GM12878 (cell line): ENCODE measurements at regions not wholly inside any gene's neighbourhood (a gene's known extent, or its start where the extent isn't known, plus 50 kb on each side); places are given as distances from the start of the nearest gene placed in this dataset.
A peak's percentile ranks its signal among the peaks of the same experiment; 100 is the strongest.

ENCODE experiments used
- ATAC-seq: fragments of 200-7000 bp; cut with Tn5 transposase; 3 replicates; pipeline ENCODE4 v1.9.1; 2020; ENCODE audit warnings: mild to moderate bottlenecking, moderate library complexity
- BruUV-seq: library from RNA; stranded (reverse); fragments of 400-500 nt; replicated peaks from 2 replicates; lab custom pipeline; 2021; lab: Mats Ljungman, UMichigan
- CTCF ChIA-PET: fragments of 300-600 bp; sonication (Branson Sonifier 250); formaldehyde crosslinking; extraction: SDS; loops from one replicate; lab custom pipeline; 2021; ENCODE audit warnings: inconsistent platforms; lab: Yijun Ruan, JAX
- POLR2A ChIA-PET: fragments of 350-600 bp; formaldehyde crosslinking; extraction: SDS; loops from one replicate; lab custom pipeline; 2021; ENCODE audit warnings: inconsistent platforms; lab: Charles Lee
- RAD21 ChIA-PET: fragments of 300-600 bp; sonication (Branson Sonifier 250); formaldehyde crosslinking; loops from one replicate; lab custom pipeline; 2023; ENCODE audit warnings: antibody characterized with exemption; ENCODE audit not compliant: unreplicated experiment; lab: Charles Lee
- SMC1A ChIA-PET: fragments of 300-600 bp; sonication (Branson Sonifier 250); formaldehyde crosslinking; loops from one replicate; lab custom pipeline; 2023; ENCODE audit not compliant: unreplicated experiment, uncharacterized antibody; lab: Charles Lee
- DNase-seq: peaks from one replicate; pipeline ENCODE4 v3.0.0-alpha.2; 2011; ENCODE audit warnings: low read depth, low spot score
- FAIRE-seq: peaks from 3 replicates; lab custom pipeline; 2011; peaks lifted over from hg19 to GRCh38; lab: Jason Lieb, UNC
- H2AFZ ChIP-seq: 2 replicates; pipeline ENCODE4 v1.6.0; 2011; ENCODE audit warnings: low read depth, low read length, control low read depth; ENCODE audit not compliant: control insufficient read depth
- H3K27ac ChIP-seq: 2 replicates; pipeline ENCODE4 v1.5.1; 2011; ENCODE audit warnings: control low read depth; ENCODE audit not compliant: control insufficient read depth, insufficient read depth
- H3K27me3 ChIP-seq, 2 experiments: replicated peaks in 1 of 2; 2 replicates each; pipeline versions ENCODE4 v1.6.0 to v1.6.1; 2011; ENCODE audit warnings: low read length in 1 of 2; ENCODE audit not compliant: control insufficient read depth in 2 of 2, insufficient read depth in 2 of 2
- H3K36me3 ChIP-seq, 2 experiments: 2 replicates each; pipeline ENCODE4 v1.5.1; 2011; ENCODE audit warnings: low read length in 1 of 2; ENCODE audit not compliant: control insufficient read depth in 2 of 2, insufficient read depth in 2 of 2
- H3K4me1 ChIP-seq: 2 replicates; pipeline ENCODE4 v1.6.1; 2011; ENCODE audit warnings: mild to moderate bottlenecking, low read length, moderate library complexity, mixed read lengths; ENCODE audit not compliant: control insufficient read depth, insufficient read depth
- H3K4me2 ChIP-seq: 2 replicates; pipeline ENCODE4 v1.6.0; 2011; ENCODE audit warnings: control low read depth; ENCODE audit not compliant: control insufficient read depth, insufficient read depth
- H3K4me3 ChIP-seq: fragments of 200-600 bp; sonication (generic); 2 replicates; pipeline ENCODE4 v1.5.1; 2016
- H3K79me2 ChIP-seq: 2 replicates; pipeline ENCODE4 v1.6.0; 2011; ENCODE audit warnings: low read length; ENCODE audit not compliant: control insufficient read depth, insufficient read depth
- H3K9ac ChIP-seq: 2 replicates; pipeline ENCODE4 v1.8.0; 2011; ENCODE audit warnings: low read length, control low read depth, mixed read lengths; ENCODE audit not compliant: control insufficient read depth, insufficient read depth
- H3K9me3 ChIP-seq: replicated peaks from 3 replicates; pipeline ENCODE4 v1.5.1; 2011; ENCODE audit warnings: mild to moderate bottlenecking, low read length; ENCODE audit not compliant: control insufficient read depth, insufficient read depth
- H4K20me1 ChIP-seq: 2 replicates; pipeline ENCODE4 v1.6.0; 2011; ENCODE audit not compliant: control insufficient read depth, insufficient read depth
- BCLAF1 ChIP-seq: fragments of 450-650 bp; IDR thresholded peaks from 2 replicates; pipeline ENCODE4 v1.6.1; 2017; ENCODE audit warnings: antibody characterized with exemption, mild to moderate bottlenecking, moderate library complexity
- BRCA1 ChIP-seq: IDR thresholded peaks from 2 replicates; pipeline ENCODE4 v1.6.1; 2011; ENCODE audit warnings: low read depth, low read length, improper control_type of control experiment
- CTCF ChIP-seq, 3 experiments: IDR thresholded peaks in 2 of 3; conservative IDR thresholded peaks in 1 of 3; 2 replicates each; pipeline ENCODE4 v1.5.1; 2011; ENCODE audit warnings: low read depth in 3 of 3, low read length in 3 of 3, mild to moderate bottlenecking in 3 of 3, control low read depth in 2 of 3, moderate library complexity in 2 of 3, inconsistent platforms in 1 of 3, mixed read lengths in 1 of 3; ENCODE audit not compliant: control insufficient read depth in 2 of 3, insufficient read depth in 1 of 3; ENCODE audit errors: extremely low read depth in 1 of 3
- ZZZ3 ChIP-seq: IDR thresholded peaks from 2 replicates; pipeline ENCODE4 v1.6.1; 2011; ENCODE audit warnings: low read depth; ENCODE audit not compliant: control insufficient read depth, insufficient read length
- WGBS: methylation state at CpG from one replicate; pipeline ENCODE4 v1.1.6; 2016; ENCODE audit warnings: low lambda C conversion rate; ENCODE audit not compliant: insufficient replicate concordance, insufficient coverage; ENCODE audit errors: missing lambda C conversion rate; 5-methylcytosine and 5-hydroxymethylcytosine counted together
- in situ Hi-C: fragments of 300-500 bp; cut with MboI; formaldehyde crosslinking; loops from 9 replicates; pipeline ENCODE4 v1.14.3; 2018; ENCODE audit warnings: mixed read lengths
- intact Hi-C: fragments of 100-400 bp; cut with micrococcal nuclease; formaldehyde crosslinking; loops from one replicate; pipeline ENCODE4 v1.14.2; 2022; ENCODE audit not compliant: unreplicated experiment
- TF ChIP-seq, protein P1 (sequence below): fragments of 450-650 bp; IDR thresholded peaks from 2 replicates; pipeline ENCODE4 v1.6.1; 2016; ENCODE audit warnings: mild to moderate bottlenecking
- TF ChIP-seq, protein P2 (sequence below): fragments of 450-650 bp; IDR thresholded peaks from 2 replicates; pipeline ENCODE4 v1.6.1; 2017; ENCODE audit warnings: mild to moderate bottlenecking

DNA sequence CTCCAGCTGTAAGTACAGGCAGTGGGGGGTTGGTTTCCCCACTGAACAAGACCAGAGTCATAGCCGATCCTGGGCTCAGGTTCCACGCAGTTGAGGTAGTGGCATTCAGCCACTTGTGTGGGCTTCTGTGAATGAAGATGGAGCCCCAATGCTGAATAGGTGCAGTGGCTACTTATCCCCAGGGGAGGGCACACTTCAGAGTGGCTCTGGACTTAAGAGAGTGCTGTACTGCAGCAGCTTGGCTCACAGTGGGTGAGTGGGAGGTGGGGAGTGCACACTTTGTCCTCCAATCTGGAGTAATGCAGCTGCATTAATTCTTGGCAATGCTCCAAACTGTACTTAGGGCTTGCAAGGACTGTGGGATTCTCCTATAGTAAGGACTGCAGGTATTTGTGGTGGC lies 81.9 kb downstream of the BUB3 start:
- 84% methylated on average over 2 of the region's 2 CpGs for WGBS
- ATAC-seq (no peak), DNase-seq (no peak), FAIRE-seq (no peak)
- Histone ChIP-seq H3K9ac (no peak overlapping the region), H3K27ac (no peak overlapping the region), H3K79me2 (no peaks in the 10 kb centered on the region), H3K27me3 (no peaks in the 10 kb centered on the region), H3K4me2 (no peak overlapping the region), H3K4me1 (no peaks in the 10 kb centered on the region), H3K9me3 (peaks cover 1% of the 10 kb centered on the region; the same call in 1 of the 3 replicates), H3K36me3 (no peaks in the 10 kb centered on the region), H4K20me1 (no peaks in the 10 kb centered on the region), H2AFZ (no peak overlapping the region), H3K4me3 (no peak overlapping the region)
- ChIA-PET CTCF (interaction anchor here (1.4 kb wide), 1 partner anchor 193 kb away, joined by 3 read pairs; no protein-coding TSS in a partner anchor), RAD21 (no interaction called here), SMC1A (no interaction called here), POLR2A (no interaction called here)
- in situ Hi-C loops (no loop called here), intact Hi-C loops (no loop called here)
- no TSS peak for BruUV-seq
- TF ChIP-seq CTCF (IDR thresholded peaks at IDR 0.05 in 2 of 3, conservative IDR thresholded peaks at IDR 0.05 in 1 of 3; ENCODE audit: control insufficient read depth in 2 of 3, extremely low read depth in 1 of 3, insufficient read depth in 1 of 3, low read depth in 3 of 3, low read length in 3 of 3) = peak in 1 of 3 experiments; percentile 30; a peak in 1 of 6 replicates
- TF ChIP-seq, protein P1, sequence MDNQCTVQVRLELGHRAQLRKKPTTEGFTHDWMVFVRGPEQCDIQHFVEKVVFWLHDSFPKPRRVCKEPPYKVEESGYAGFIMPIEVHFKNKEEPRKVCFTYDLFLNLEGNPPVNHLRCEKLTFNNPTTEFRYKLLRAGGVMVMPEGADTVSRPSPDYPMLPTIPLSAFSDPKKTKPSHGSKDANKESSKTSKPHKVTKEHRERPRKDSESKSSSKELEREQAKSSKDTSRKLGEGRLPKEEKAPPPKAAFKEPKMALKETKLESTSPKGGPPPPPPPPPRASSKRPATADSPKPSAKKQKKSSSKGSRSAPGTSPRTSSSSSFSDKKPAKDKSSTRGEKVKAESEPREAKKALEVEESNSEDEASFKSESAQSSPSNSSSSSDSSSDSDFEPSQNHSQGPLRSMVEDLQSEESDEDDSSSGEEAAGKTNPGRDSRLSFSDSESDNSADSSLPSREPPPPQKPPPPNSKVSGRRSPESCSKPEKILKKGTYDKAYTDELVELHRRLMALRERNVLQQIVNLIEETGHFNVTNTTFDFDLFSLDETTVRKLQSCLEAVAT = no peak

DNA sequence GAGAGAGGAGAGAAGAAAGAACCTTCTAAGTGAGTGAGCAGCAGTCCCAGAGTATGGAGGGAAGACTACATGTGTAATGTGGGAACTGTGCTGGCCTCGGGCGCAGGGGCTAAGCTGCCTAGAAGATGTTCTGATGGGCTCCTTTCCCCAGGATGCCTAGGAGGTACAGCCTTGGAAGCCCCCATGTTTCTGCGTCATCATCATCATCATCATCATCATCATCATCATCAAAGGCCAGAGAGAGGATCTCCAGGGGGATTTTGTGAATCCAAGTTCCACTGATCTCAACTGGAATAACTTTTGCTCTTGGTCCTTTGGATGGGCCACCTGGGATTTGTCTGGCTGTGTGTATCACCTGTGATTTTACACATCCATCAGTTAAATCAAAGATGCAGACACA lies 86.0 kb downstream of the BUB3 start:
- 74% methylated on average over 3 of the region's 3 CpGs for WGBS
- H4K20me1 ChIP-seq = no peaks in the 10 kb centered on the region
- CTCF ChIA-PET = no interaction called here
- no peak for TF ChIP-seq ZZZ3
- no peak for TF ChIP-seq BCLAF1
- TF ChIP-seq, protein P2, sequence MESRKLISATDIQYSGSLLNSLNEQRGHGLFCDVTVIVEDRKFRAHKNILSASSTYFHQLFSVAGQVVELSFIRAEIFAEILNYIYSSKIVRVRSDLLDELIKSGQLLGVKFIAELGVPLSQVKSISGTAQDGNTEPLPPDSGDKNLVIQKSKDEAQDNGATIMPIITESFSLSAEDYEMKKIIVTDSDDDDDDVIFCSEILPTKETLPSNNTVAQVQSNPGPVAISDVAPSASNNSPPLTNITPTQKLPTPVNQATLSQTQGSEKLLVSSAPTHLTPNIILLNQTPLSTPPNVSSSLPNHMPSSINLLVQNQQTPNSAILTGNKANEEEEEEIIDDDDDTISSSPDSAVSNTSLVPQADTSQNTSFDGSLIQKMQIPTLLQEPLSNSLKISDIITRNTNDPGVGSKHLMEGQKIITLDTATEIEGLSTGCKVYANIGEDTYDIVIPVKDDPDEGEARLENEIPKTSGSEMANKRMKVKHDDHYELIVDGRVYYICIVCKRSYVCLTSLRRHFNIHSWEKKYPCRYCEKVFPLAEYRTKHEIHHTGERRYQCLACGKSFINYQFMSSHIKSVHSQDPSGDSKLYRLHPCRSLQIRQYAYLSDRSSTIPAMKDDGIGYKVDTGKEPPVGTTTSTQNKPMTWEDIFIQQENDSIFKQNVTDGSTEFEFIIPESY = no peak
- no peak for TF ChIP-seq BRCA1

More for the DNA sequence above, 86.0 kb downstream of the BUB3 start:
- no peaks in the 10 kb centered on the region for H3K36me3 ChIP-seq
- H3K9me3 ChIP-seq = no peaks in the 10 kb centered on the region; the same call in 2 of the 3 replicates
- RAD21 ChIA-PET = no interaction called here
- POLR2A ChIA-PET = no interaction called here
- in situ Hi-C loops = no loop called here
- H3K79me2 ChIP-seq = no peaks in the 10 kb centered on the region
- H3K4me2 ChIP-seq = no peak overlapping the region
- ATAC-seq (no peak), DNase-seq (no peak), FAIRE-seq (no peak)
- intact Hi-C loops = no loop called here
- H3K4me3 ChIP-seq = no peak overlapping the region
- H3K9ac ChIP-seq = no peak overlapping the region
- H3K27me3 ChIP-seq = no peaks in the 10 kb centered on the region
- peaks cover 5% of the 10 kb centered on the region; the same call in 1 of the 2 replicates for H3K4me1 ChIP-seq
- SMC1A ChIA-PET = no interaction called here
- no peak overlapping the region for H2AFZ ChIP-seq
- no TSS peak for BruUV-seq
- no peak overlapping the region for H3K27ac ChIP-seq
